Skin epidermis (tissue), 12 donors: ENCODE measurements at regions not wholly inside any gene's neighbourhood (a gene's known extent, or its start where the extent isn't known, plus 50 kb on each side); places are given as distances from the start of the nearest gene placed in this dataset.
"Not testable (repeated sequence)": the region's sequence is repeated elsewhere in the genome, so short reads cannot be mapped to it uniquely, and the experiment has no call there.

Experiments
- H3K27ac ChIP-seq, 21 experiments: fragments of 200-600 bp; sonication (generic) in 11 of 21; one replicate each; pipeline ENCODE4 v1.5.0; 2020; ENCODE audit warnings: mild to moderate bottlenecking in 3 of 21, inconsistent platforms in 2 of 21, moderate library complexity in 2 of 21
- H3K4me3 ChIP-seq, 7 experiments: fragments of 200-600 bp; sonication (generic) in 2 of 7; one replicate each; pipeline ENCODE4 v1.5.0; 2020; ENCODE audit warnings: inconsistent platforms in 2 of 7, mild to moderate bottlenecking in 2 of 7, moderate library complexity in 1 of 7

DNA sequence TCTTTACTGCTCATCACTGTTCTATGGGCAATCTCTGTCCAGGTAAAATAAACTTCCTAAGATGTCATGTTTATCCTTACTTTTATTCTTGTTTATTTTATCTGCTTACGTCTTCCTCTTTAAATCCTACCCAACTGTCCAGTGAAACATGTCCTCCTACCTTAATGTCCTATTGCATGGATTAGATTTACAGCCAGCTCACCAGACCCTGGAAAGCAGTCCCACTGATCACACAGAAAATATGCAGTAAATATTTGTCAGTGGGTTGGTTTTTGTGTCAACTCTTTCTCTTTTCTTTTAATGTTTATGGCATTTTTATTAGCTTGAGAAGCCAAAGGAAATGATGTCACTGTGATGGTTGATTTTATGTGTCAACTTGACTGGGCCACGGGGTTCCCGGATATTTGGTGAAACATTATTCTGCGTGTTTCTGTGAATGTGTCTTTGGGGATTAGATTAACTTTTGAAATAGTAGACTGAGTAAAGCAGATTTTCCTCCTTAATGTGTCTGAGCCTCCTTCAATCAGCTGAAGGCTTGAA, 258.3 kb downstream of the SRGAP2C start:
- H3K4me3 ChIP-seq, result no peak overlapping the region
- H3K27ac ChIP-seq, result no peak overlapping the region

DNA sequence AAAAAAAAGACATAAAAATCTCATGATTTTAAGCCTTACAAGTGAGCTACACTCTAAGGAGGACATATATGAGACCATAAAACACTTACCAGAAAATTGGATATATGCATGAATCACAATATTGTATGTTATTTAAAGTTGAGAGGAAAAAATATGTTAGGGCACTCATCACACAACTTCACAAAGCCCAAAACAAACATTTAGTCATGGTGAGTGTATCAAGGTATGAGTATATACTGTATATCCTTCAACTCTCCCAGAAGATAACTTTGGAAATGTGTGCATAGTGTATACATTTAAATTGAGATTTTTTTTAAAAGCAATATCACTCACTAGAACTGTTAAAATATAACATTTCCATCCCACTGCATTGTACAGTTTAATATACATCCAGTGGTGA, 259.3 kb downstream of the SRGAP2C start:
- no peak overlapping the region for H3K4me3 ChIP-seq
- H3K27ac ChIP-seq, result no peak overlapping the region

DNA sequence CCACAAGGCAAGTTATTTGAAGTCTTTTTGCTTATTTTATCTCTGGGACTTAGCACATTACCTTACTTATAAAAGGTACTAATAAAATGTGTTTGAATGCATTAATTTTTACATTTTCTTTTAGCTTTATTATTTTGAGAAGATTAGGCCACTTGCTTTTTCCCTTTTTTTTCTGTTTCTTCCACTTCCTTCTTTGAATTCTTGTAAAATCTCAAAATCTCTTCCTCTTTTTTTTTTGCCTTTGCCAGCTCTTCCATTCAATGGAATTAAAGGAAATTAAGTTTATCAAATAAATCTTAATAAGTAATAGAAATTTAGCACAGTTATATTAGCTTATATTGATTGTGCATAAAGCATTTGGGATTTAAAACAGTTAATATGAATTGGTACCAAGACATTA, 260.9 kb downstream of the SRGAP2C start:
- Histone ChIP-seq H3K27ac (no peak overlapping the region), H3K4me3 (no peak overlapping the region)

DNA sequence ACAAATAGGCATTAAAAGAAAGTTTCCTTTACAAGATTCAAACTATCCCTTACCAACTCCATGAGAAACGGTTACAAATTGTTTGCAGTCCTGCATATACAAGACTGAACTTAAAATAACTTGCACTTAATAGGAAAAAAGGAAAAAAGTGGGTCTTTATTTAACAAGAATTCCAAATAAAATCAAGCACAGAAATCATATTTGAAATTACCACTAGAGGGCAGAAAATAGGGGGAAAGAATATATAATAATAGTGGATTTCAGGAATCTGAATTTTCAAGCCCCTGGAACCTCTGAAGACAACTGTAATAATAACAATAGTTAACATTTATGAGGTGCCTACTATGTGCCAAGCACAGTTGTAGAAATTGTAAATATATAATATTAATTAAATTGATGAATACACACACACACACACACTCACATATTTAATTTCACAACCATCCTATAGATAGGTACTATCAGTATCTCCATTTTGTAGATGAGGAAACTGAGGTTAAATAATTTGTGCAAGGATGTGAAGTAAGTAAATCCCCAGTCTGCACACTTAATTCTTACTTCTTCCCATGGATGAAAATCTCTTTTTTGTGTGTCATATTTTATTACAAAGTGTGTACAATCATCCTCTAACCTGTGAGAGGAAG, 262.6 kb downstream of the SRGAP2C start:
- H3K4me3 ChIP-seq, H3K27ac ChIP-seq: not testable (repeated sequence)

DNA sequence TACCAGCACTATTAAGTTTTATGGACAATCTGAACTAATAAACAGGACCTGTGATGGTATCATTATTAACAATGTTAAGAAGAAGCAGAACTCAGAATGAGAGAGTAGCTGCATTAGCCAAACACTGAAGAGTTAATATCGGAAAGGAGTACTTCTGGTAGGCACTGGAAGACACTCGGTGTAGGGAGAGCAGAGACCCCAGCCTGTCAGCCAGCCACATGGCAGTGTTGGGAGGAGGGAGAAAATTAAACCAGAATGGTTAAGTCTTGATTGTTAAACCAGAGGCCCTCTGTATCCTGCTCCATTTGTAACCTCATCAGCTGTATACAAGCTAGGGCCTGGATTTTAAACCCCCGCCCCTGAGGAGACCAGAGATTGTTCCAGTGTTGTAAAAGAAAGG, 263.3 kb downstream of the SRGAP2C start:
- H3K4me3 ChIP-seq, H3K27ac ChIP-seq: not testable (repeated sequence)

DNA sequence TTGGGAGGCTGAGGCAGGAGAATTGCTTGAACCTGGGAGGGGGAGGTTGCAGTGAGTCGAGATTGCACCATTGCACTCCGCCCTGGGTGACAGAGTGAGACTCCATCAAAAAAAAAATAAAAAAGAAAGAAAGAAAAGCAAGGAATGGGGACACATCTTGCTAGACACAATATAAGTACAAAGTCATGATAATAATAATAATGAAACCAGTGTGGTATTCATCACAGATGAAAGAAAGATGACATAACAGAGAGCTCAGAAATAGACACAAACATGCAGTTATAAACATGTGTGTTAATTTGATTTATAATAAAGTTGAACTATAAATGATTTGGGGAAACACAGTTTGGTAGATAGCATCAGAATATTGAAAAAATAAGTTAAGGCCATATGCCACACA, 264.1 kb downstream of the SRGAP2C start:
- H3K27ac ChIP-seq, result no peak overlapping the region
- no peak overlapping the region for H3K4me3 ChIP-seq

DNA sequence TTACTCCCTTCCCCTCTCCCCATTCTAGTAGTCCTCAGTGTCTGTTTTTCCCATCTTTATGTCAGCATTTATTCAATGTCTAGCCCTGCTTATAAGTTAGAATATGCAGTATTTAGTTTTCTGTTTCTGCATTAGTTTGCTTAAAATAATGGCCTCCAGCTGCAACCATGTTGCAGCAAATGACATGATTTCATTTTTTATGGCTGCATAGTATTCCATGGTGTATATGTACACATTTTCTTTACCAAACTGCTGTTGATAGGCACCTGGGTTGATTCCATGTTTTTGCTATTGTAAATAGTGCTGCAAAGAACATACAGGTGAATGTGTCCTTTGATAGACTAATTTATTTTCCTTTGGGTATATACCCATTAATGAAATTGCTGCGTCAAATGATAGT, 267.7 kb downstream of the SRGAP2C start:
- H3K4me3 ChIP-seq, result no peak overlapping the region
- H3K27ac ChIP-seq, result no peak overlapping the region

DNA sequence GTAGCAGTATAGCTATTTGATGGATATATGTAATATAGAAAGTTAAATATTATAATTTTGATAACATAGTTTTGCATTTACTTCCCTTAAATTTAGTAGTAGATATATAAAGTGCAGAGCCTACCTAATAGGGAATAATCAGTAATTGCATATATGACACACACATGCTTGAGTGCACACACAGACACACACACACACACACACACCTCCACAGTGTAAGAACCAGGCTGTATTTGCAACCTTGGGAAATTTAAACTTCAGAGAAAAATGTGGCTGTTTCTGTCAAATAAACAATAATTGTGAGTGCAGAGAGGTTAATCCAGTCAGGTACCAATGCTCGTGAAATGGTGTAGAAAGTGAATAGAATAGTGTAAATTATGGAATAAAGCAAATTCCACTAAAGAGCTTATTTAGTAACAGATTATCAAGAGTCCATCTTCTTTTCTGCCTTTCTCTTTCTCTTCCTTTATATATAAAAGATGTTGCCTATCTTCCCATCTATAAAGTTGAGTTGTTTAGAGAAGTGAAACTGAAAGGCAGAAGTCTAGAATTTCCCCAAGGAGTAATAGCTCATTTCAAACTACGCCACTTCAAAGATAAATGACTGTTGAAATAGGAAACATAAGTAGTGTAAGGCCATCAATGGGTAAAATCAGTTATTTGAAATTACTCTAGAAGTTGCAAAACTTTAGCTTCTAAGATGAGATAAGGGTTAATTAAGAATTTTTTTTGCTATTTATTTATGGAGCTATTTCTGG, 273.7 kb downstream of the SRGAP2C start:
- H3K27ac ChIP-seq, result peak overlapping the region in 2 of 21 experiments; percentile 38 to 55
- H3K4me3 ChIP-seq, result no peak overlapping the region

DNA sequence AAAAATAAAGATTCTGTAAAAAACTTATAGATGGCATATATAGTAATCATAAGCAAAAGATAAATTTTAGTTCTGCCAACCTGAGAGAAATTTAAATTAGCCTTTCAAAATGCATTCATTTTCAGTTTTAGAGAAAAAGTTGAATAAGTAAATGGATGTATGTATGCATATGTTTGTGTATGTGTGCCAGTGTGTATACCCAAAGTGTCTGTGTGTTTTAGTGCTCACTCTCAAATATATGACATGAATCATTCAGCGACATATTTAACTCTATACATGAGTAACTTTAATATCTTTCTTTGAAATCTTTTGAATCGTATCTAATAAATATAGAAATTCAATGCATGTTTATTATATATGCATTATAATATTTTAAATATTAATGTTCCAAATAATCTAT, 274.5 kb downstream of the SRGAP2C start:
- H3K27ac ChIP-seq, result peak overlapping the region in 2 of 21 experiments; percentile 38 to 55
- no peak overlapping the region for H3K4me3 ChIP-seq

DNA sequence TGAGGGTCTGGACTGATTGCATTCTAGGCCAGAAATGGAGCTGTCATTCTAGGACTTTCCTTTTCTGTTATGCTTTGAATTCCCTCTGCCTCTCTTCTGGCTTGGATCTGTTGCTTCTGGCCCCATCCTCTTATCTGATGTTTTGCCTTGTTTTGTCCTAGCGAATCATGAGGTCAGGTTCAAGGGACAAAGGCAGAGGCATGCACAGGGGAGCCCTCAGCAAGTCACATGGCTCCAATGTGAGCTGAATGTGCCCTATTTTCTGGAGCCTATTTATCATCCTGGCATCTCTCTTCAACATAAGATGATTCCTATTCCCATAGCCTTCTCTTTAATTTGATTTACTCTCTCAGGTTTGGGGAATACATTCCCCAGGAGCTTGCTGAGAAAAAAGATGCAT, 284.6 kb downstream of the SRGAP2C start:
- H3K4me3 ChIP-seq, H3K27ac ChIP-seq: not testable (repeated sequence)

DNA sequence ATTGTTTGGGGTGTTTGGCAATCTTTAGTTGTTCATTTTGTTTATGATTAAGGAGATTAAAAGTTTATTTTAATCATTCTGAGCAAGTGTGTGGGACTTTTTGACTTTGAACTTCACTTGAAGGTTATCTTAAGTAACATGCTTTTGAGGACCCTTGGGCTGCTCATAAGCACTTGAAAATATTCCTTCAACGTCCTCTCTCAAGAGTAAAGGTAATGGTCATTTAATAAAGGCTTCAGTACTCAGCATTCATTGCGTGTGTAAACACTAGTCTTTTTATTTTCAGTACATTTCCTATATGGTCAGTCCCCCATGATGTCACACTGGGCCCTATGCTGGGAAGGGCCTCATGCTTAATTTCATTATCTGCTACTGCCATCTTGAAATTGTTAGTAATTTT, 285.6 kb downstream of the SRGAP2C start:
- H3K27ac ChIP-seq, H3K4me3 ChIP-seq: not testable (repeated sequence)

DNA sequence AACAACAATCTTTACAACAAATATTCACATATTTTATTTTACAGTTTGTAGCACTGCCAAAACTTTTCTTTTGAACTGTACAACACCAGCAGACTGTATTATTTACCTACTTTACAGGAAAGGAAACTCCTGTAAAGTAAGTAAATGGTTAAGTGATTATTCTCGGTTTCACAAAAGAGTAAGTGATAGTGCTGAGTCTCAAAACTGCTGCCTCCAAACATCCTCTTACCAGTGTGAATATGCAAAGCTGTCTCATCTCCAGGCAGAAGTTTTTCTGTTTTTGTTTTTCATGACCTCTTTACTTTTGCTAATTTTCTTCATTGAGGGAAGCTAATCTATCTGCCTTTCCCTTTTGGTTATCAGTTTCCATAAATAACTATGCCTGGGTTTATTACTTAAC, 286.7 kb downstream of the SRGAP2C start:
- no peak overlapping the region for H3K27ac ChIP-seq

DNA sequence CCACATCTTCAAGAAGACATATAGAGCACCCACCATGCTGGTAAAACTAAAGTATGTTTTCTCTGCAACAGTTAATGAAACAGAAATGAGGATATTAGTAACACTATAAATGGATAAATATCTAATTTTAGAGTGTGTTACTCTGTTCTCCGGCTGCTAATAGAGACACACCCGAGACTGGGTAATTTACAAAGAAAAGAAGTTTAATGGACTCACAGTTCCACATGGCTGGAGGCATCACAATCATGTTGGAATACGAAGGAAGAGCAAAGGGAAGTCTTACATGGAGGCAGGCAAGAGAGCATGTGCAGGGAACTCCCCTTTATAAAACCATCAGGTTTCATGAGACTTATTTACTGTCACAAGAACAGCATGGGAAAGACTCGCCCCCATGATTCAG, 287.2 kb downstream of the SRGAP2C start:
- Histone ChIP-seq H3K27ac (no peak overlapping the region), H3K4me3 (no peak overlapping the region)

More for the DNA sequence above, 286.7 kb downstream of the SRGAP2C start:
- H3K4me3 ChIP-seq, result no peak overlapping the region

DNA sequence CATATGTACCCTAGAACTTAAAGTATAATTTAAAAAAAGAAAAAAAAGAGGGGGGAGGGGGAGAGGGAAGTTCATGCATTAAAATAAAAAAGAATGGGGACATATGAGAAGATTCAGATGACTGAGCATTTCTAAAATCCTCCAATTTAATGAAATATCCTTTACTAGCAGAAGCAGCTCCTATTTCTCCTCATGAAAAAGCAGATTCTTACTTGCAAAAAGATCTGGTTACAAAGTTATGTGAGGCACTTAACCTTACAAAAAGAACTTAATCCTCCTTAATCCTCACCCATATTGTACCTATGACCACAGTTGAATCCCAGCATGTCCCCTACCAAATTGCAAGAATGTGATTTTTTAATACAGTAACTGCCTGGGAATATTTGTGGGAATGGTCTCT, 298.5 kb downstream of the SRGAP2C start:
- Histone ChIP-seq H3K4me3 (no peak overlapping the region), H3K27ac (no peak overlapping the region)

DNA sequence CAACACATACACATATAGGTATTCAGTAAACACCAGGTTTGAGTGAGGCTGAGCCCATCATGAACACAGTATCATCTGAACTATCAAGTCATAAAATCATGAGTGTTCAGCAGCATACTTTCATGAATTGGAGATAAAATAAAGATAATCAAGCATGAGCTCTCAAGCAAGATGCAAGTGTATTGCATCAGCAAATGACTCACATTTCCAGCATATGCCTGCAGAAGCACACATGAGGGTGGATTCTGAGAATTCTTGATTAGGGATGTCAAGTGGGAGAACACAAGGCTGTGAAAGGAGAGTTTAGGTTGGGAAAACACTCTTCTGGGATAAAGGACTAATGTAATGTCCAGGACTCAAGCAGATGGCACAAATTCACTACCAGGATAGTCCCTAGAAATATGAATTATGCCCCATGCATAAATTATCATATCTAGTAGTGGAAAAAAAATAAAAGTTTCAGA, 299.2 kb downstream of the SRGAP2C start:
- Histone ChIP-seq H3K27ac (no peak overlapping the region), H3K4me3 (no peak overlapping the region)

DNA sequence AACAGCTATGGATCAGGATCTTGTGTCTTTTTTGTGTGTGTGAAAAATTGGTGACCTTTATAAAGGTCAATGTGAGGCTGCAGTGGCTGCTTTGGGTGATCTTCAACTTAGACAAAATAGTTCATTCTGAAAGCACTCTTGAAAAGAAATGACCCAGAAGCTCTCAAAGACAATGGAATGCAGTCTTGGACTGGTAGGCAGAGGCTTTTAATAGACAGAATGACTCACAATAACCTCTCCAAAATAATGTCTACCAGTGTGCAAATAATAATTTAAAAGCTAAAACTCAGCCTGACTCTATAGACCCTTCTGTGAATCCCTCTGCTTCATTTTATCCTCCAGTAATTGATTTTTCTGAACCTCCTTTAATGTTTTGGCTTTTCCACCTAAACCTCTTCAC, 310.0 kb downstream of the SRGAP2C start:
- not testable (repeated sequence) for H3K4me3 ChIP-seq, H3K27ac ChIP-seq

DNA sequence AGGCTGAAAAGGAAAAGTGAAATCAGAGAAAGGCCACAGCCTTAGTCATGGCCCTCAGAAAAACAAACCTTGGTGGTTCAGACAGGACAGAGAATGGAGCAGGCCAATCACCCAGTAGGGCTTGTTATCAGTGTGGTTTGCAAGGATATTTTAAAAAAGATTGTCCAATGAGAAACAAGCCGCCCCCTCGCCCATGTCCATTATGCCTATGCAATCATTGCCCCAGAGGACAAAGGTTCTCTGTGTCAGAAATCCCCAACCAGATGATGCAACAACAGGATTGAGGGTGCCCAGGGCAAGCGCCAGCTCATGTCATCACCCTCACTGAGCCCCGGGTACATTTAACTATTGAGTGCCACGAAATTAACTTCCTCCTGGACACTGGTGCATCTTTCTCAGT, 326.7 kb downstream of the SRGAP2C start:
- H3K27ac ChIP-seq, H3K4me3 ChIP-seq: not testable (repeated sequence)

DNA sequence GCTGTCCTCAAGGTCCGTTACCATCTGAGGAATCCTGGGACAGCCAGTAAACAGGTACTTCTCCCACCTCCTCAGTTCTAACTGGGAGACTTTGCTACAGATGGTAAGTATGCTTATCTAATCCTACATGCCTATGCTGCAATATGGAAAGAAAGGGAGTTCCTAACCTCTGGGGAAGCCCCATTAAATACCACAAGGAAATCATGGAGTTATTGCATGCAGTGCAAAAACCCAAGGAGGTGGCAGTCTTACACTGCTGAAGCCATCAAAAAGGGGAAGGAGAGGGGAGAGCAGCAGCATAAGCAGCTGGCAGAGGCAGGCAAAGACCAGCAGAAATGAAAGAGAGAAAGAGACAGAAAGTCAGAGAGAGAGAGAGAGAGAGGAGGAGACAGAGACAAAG, 327.1 kb downstream of the SRGAP2C start:
- H3K27ac ChIP-seq, H3K4me3 ChIP-seq: not testable (repeated sequence)

DNA sequence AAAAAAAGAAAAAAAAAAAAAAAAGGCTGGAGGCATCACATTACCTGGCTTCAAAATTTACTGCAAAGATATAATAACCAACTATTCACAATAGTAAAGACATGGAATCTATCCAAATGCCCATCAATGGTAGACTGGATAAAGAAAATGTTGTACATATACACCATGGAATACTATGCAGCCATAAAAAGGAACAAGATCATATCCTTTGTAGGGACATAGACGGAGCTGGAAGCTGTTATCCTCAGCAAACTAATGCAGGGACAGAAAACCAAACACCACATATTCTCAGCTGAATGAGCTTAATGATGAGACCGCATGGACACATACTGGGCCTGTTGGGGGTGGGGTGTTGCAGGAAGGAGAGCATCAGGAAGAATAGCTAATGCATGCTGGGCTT, 330.5 kb downstream of the SRGAP2C start:
- H3K4me3 ChIP-seq, result no peak overlapping the region
- peak overlapping the region in 1 of 21 experiments; percentile 58 for H3K27ac ChIP-seq

DNA sequence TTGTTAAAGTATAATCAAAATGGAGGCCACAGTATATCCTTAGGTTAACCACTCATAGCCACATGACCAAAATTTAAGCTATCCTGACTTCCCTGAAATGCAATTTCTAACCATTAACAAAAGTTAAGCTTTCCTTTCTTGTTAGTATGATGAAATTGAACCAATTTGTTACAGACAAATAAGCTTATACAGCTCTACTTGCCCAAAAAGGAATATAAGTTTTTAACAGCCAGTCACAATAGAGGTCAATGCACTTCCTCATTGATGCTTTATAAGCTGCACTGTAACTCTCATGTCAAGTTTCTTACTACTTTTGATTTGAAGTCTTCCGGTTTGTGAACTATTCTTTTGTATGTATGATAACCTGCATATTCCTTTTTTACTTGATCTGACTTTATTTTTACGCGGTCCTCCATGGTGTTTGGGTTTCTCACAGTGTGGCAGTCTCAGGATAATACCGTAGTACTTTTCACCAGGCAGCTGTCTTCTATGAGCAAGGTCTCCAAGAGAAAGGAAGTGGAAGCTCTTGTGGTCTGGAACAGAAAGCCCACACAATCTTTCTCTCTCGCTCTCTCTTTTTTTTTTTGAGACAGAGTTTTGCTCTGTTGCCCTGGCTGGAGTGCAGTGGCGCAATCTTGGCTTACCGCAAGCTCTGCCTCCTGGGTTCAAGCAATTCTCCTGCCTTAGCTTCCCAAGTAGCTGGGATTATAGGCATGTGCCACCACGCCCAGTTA, 331.6 kb downstream of the SRGAP2C start:
- H3K27ac ChIP-seq, result peak overlapping the region in 9 of 21 experiments; percentile 13 to 79 (median 42)

More for the DNA sequence above, 331.6 kb downstream of the SRGAP2C start:
- H3K4me3 ChIP-seq, result no peak overlapping the region
